NCI-H345 (cell line): ENCODE measurements at regions not wholly inside any gene's neighbourhood (a gene's known extent, or its start where the extent isn't known, plus 50 kb on each side); places are given as distances from the start of the nearest gene placed in this dataset.

Source experiments
- DNase-seq: peaks from one replicate; lab custom pipeline; 2025; lab: John Stamatoyannopoulos, UW

GRCh38 chr12:16136219-16136988 lies 141.1 kb downstream of the SLC15A5 start:
- peak; percentile 23 for DNase-seq

GRCh38 chr12:16135323-16135722 lies 142.2 kb downstream of the SLC15A5 start:
- no peak for DNase-seq

- DNase-seq: no peak
These were observed 147.1 kb downstream of the SLC15A5 start for GRCh38 chr12:16130343-16130742.

GRCh38 chr12:16121953-16122352 lies 155.5 kb downstream of the SLC15A5 start:
- DNase-seq: no peak

- no peak for DNase-seq
These were observed 157.7 kb downstream of the SLC15A5 start for GRCh38 chr12:16119618-16120415.

- DNase-seq: no peak
These were observed 158.9 kb downstream of the SLC15A5 start for GRCh38 chr12:16118586-16118985.

- DNase-seq: peak; percentile 74
These were observed 164.6 kb downstream of the SLC15A5 start for GRCh38 chr12:16112612-16113560.

- DNase-seq: no peak
These were observed 165.4 kb downstream of the SLC15A5 start for GRCh38 chr12:16112130-16112529.

- no peak for DNase-seq
These were observed 166.9 kb downstream of the SLC15A5 start for GRCh38 chr12:16110596-16110995.

- no peak for DNase-seq
These were observed 173.6 kb downstream of the SLC15A5 start for GRCh38 chr12:16103851-16104250.

- no peak for DNase-seq
These were observed 177.3 kb downstream of the SLC15A5 start for GRCh38 chr12:16100206-16100605.

- no peak for DNase-seq
These were observed 181.1 kb downstream of the SLC15A5 start for GRCh38 chr12:16096273-16096849.

GRCh38 chr12:16095531-16096110 lies 181.9 kb downstream of the SLC15A5 start:
- no peak for DNase-seq

GRCh38 chr12:16094437-16094836 lies 183.0 kb downstream of the SLC15A5 start:
- DNase-seq: no peak

GRCh38 chr12:16093825-16094224 lies 182.7 kb downstream of the DERA start:
- DNase-seq: no peak

GRCh38 chr12:16090974-16091373 lies 179.8 kb downstream of the DERA start:
- DNase-seq: no peak

- no peak for DNase-seq
These were observed 177.3 kb downstream of the DERA start for GRCh38 chr12:16088421-16088820.
